ENCODE measurements at regions not wholly inside any gene's neighbourhood (a gene's known extent, or its start where the extent isn't known, plus 50 kb on each side); places are given as distances from the start of the nearest gene placed in this dataset.

DNA sequence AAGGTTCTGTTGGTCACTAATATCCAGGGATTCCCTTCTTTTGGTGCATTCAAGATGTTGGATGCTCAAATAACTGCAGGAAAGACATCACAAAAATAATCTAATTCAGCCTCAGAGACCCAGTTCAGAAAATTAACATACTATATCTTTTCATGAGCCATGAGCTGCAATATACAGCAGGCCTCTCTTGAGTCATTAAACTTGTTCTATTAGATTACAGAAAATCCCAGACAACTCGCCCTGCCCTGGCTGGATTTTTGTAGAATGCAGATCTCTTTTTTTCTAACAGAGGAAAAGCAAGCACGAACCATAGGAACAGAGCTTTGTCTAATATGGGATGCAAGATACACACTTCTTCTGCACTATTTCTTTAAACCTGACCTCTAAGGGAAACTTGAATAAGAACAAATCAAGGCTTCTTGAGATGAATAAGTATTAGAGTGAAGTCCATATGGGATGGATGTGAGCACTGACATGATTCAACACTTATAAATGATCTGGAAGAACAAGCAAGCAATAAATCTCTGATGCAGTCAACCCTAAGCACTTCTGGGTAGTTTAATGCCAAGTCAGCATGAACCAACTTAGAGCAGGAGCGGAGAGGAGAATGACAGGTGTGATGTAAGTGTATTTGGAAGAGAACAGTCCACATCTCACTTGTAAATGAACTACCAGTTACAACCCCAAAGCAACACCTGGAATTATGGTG lies 70.7 kb upstream of the GNAO1 start:
- TF ChIP-seq, protein P1, sequence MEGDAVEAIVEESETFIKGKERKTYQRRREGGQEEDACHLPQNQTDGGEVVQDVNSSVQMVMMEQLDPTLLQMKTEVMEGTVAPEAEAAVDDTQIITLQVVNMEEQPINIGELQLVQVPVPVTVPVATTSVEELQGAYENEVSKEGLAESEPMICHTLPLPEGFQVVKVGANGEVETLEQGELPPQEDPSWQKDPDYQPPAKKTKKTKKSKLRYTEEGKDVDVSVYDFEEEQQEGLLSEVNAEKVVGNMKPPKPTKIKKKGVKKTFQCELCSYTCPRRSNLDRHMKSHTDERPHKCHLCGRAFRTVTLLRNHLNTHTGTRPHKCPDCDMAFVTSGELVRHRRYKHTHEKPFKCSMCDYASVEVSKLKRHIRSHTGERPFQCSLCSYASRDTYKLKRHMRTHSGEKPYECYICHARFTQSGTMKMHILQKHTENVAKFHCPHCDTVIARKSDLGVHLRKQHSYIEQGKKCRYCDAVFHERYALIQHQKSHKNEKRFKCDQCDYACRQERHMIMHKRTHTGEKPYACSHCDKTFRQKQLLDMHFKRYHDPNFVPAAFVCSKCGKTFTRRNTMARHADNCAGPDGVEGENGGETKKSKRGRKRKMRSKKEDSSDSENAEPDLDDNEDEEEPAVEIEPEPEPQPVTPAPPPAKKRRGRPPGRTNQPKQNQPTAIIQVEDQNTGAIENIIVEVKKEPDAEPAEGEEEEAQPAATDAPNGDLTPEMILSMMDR (IDR thresholded peaks at IDR 0.05; ENCODE audit: low read depth, low read length): no peak
- no peak for DNase-seq (ENCODE audit: extremely low read depth, low read depth)

DNA sequence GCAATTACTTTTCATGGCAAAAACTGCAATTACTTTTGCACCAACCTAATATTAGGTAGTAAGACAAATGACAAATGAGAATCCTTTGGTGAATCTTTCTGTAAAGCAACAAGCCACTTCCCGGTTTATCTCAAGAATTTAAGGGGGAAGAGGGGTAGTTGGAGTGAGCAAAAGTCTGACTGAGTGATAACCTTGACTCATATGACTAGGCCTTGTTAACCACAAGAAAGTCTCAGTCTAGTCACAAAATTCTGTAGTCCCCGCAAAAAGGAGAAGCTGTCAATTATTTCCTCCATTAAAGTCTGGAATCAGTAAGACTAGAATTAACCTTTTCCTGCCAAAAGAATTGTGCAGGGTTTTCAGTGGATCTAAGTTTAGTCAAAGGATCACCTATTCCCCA lies 72.2 kb upstream of the GNAO1 start:
- DNase-seq (ENCODE audit: extremely low read depth, low read depth): no peak
- TF ChIP-seq, protein P1 (IDR thresholded peaks at IDR 0.05; ENCODE audit: low read depth, low read length): no peak

- TF ChIP-seq, protein P1 (IDR thresholded peaks at IDR 0.05; ENCODE audit: low read depth, low read length): no peak
- no peak for DNase-seq (ENCODE audit: extremely low read depth, low read depth)
Measured at GRCh38 chr16:56116577-56116964, 74.7 kb upstream of the GNAO1 start.

GRCh38 chr16:56115817-56116576 lies 75.3 kb upstream of the GNAO1 start:
- TF ChIP-seq, protein P1 (IDR thresholded peaks at IDR 0.05; ENCODE audit: low read depth, low read length): no peak
- no peak for DNase-seq (ENCODE audit: extremely low read depth, low read depth)

DNA sequence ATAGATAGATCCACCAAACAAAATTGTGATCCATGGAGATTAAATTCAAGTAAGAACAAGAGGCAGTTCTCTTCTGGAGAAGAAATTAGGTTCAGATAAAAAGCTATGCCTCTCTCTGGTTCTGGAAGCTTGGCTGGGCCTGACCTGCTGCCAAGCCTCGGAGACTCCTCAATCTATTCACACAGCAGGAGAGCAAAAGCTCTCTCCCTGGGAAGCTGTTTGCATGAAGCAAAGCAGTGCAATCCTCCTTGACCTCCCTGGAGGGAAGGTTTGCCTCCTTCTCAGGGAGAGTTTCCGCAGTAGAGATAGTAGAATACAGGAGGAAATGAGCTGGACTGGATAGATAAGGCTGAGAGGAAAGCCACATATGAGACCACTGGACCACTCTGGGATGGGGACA lies 78.1 kb upstream of the GNAO1 start:
- TF ChIP-seq, protein P1 (IDR thresholded peaks at IDR 0.05; ENCODE audit: low read depth, low read length): no peak
- no peak for DNase-seq (ENCODE audit: extremely low read depth, low read depth)

GRCh38 chr16:56111100-56111499 lies 80.2 kb upstream of the GNAO1 start:
- no peak for DNase-seq (ENCODE audit: extremely low read depth, low read depth)
- TF ChIP-seq, protein P1 (IDR thresholded peaks at IDR 0.05; ENCODE audit: low read depth, low read length): no peak

GRCh38 chr16:56109994-56110393 lies 81.3 kb upstream of the GNAO1 start:
- TF ChIP-seq, protein P1 (IDR thresholded peaks at IDR 0.05; ENCODE audit: low read depth, low read length): no peak
- no peak for DNase-seq (ENCODE audit: extremely low read depth, low read depth)

Measured in AG09319 (cell line).